ENCODE measurements at regions not wholly inside any gene's neighbourhood (a gene's known extent, or its start where the extent isn't known, plus 50 kb on each side); places are given as distances from the start of the nearest gene placed in this dataset.

GRCh38 chr16:49081554-49081953 is 200.1 kb downstream of the CBLN1 start:
- CTCF ChIA-PET = no interaction called here
- Histone ChIP-seq H3K27me3 (ENCODE audit: control insufficient read depth, insufficient read depth, low read length) (no peaks in the 10 kb centered on the region), H3K4me3 (ENCODE audit: low read depth, low read length) (no peak overlapping the region), H3K27ac (ENCODE audit: low read depth, low read length) (no peak overlapping the region), H3K9me3 (ENCODE audit: control insufficient read depth, insufficient read depth, low read length) (peaks cover 22% of the 10 kb centered on the region; the same call in 1 of the 2 replicates)
- TF ChIP-seq CTCF (IDR thresholded peaks at IDR 0.05; ENCODE audit: low read depth, low read length) = no peak
- DNase-seq (ENCODE audit: low read depth, low spot score) = no peak
- POLR2A ChIA-PET = no interaction called here

DNA sequence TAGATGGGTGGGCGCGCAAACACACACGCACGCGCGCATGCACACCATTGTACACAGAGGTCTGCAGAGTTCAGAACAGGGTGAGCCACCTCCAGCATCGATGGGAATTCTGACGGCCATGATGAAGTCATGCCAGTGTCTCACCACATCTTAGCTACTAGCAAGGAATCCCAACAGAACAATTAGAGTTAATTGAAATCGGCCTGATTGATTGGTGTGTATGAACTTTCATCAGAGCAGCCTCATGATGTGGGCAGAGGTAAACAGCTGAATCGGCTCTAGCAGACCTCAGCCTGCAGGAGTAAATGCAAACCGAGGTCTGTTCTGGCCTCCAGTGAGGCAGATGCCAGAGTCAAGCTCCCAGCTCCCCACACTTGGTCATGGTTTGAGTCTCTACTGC is 200.6 kb downstream of the CBLN1 start:
- no peak for DNase-seq (ENCODE audit: low read depth, low spot score)
- no peak for TF ChIP-seq CTCF (IDR thresholded peaks at IDR 0.05; ENCODE audit: low read depth, low read length)
- Histone ChIP-seq H3K9me3 (ENCODE audit: control insufficient read depth, insufficient read depth, low read length) (peaks cover 24% of the 10 kb centered on the region; the same call in 1 of the 2 replicates), H3K27ac (ENCODE audit: low read depth, low read length) (no peak overlapping the region), H3K4me3 (ENCODE audit: low read depth, low read length) (no peak overlapping the region), H3K27me3 (ENCODE audit: control insufficient read depth, insufficient read depth, low read length) (no peaks in the 10 kb centered on the region)
- CTCF ChIA-PET = no interaction called here
- POLR2A ChIA-PET = no interaction called here

DNA sequence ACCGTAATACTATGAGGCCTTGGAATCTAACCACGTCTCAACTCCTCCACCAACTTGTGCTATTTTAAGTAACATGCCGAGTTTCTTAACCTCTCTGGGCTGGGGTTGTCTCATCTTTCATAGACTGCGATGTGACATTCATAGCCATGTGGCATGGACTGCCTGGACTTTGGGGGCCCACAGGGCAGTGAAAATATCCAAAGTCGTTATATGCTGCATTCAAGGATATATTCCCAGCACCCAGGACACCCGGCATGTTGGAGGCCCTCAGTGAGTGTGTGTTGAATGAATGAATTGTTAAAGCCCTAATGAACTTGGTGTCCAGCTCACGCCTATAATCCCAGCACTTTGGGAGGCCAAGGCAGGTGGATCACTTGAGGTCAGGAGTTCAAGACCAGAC is 203.1 kb downstream of the CBLN1 start:
- DNase-seq (ENCODE audit: low read depth, low spot score) = no peak
- no peak for TF ChIP-seq CTCF (IDR thresholded peaks at IDR 0.05; ENCODE audit: low read depth, low read length)
- Histone ChIP-seq H3K27ac (ENCODE audit: low read depth, low read length) (no peak overlapping the region), H3K27me3 (ENCODE audit: control insufficient read depth, insufficient read depth, low read length) (no peaks in the 10 kb centered on the region), H3K9me3 (ENCODE audit: control insufficient read depth, insufficient read depth, low read length) (peaks cover 28% of the 10 kb centered on the region; the same call in 1 of the 2 replicates), H3K4me3 (ENCODE audit: low read depth, low read length) (no peak overlapping the region)
- ChIA-PET CTCF (no interaction called here), POLR2A (no interaction called here)

DNA sequence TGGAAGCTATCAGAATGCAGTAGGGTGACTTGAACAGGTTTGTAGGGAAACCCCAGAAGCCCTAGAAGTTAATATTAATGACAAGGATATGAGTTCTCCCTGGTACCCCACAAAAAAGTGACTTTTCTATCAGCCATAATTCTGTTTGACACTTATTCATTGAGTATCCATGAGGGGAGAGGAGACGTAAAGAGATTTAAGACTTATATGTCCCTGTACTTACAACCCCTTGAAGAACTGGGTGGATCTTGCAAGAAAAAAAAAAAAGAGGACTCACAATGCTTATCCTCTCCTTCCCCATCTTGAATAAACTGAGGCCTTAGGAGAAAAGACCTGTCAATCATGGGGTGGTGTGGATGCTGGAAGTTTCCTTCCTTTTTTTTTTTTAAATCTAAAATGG is 203.5 kb downstream of the CBLN1 start:
- Histone ChIP-seq H3K4me3 (ENCODE audit: low read depth, low read length) (no peak overlapping the region), H3K27me3 (ENCODE audit: control insufficient read depth, insufficient read depth, low read length) (no peaks in the 10 kb centered on the region), H3K27ac (ENCODE audit: low read depth, low read length) (no peak overlapping the region), H3K9me3 (ENCODE audit: control insufficient read depth, insufficient read depth, low read length) (peaks cover 28% of the 10 kb centered on the region; the same call in 1 of the 2 replicates)
- CTCF ChIA-PET = no interaction called here
- POLR2A ChIA-PET = no interaction called here
- TF ChIP-seq CTCF (IDR thresholded peaks at IDR 0.05; ENCODE audit: low read depth, low read length) = no peak
- no peak for DNase-seq (ENCODE audit: low read depth, low spot score)

DNA sequence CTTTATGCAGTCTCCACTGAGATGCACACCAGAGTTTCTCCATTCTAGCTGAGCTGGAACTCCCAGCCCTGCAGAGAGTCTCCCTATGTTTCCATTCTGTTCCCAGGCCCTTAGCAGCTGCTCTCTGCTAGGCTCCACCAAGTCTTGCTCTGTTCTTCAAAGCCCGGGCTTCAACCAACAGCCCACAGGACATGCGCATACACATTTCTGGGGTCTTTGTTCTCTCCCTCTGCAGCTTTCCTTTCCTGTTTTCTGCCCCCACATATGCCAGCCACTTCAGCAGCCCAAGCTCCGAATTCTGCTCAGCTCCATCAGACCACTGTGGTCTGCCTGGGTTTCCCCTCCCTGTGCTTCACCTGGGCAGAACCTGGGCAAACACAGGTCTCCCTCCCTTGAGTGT is 205.9 kb downstream of the CBLN1 start:
- DNase-seq (ENCODE audit: low read depth, low spot score) = no peak

More for the DNA sequence above, 205.9 kb downstream of the CBLN1 start:
- H3K9me3 ChIP-seq (ENCODE audit: control insufficient read depth, insufficient read depth, low read length) = peaks cover 16% of the 10 kb centered on the region; the same call in 1 of the 2 replicates
- POLR2A ChIA-PET = no interaction called here
- TF ChIP-seq CTCF (IDR thresholded peaks at IDR 0.05; ENCODE audit: low read depth, low read length) = no peak
- H3K4me3 ChIP-seq (ENCODE audit: low read depth, low read length) = no peak overlapping the region
- H3K27me3 ChIP-seq (ENCODE audit: control insufficient read depth, insufficient read depth, low read length) = no peaks in the 10 kb centered on the region
- CTCF ChIA-PET = no interaction called here
- no peak overlapping the region for H3K27ac ChIP-seq (ENCODE audit: low read depth, low read length)
